ENCODE measurements at regions not wholly inside any gene's neighbourhood (a gene's known extent, or its start where the extent isn't known, plus 50 kb on each side); places are given as distances from the start of the nearest gene placed in this dataset.
"Not testable (repeated sequence)": the region's sequence is repeated elsewhere in the genome, so short reads cannot be mapped to it uniquely, and the experiment has no call there.

GRCh38 chr7:38331853-38332595, 58.6 kb upstream of the TARP start:
- H3K27me3 ChIP-seq (replicated peaks); DNase-seq; in situ Hi-C loops (cut with HindIII; ENCODE audit: low pct_ligation_motif_present, low sequenced_read_pairs); H3K4me3 ChIP-seq (ENCODE audit: low read depth, low read length); H3K36me3 ChIP-seq (replicated peaks); H3K27ac ChIP-seq: not testable (repeated sequence)

GRCh38 chr7:38330861-38331621, 57.6 kb upstream of the TARP start:
- Histone ChIP-seq H3K27ac (no peak overlapping the region), H3K36me3 (replicated peaks) (no peaks in the 10 kb centered on the region), H3K27me3 (replicated peaks) (no peaks in the 10 kb centered on the region), H3K4me3 (ENCODE audit: low read depth, low read length) (no peak overlapping the region)
- in situ Hi-C loops (cut with HindIII; ENCODE audit: low pct_ligation_motif_present, low sequenced_read_pairs) = no loop called here
- no peak for DNase-seq
- peak; percentile 40 for TF ChIP-seq CTCF (IDR thresholded peaks at IDR 0.05; ENCODE audit: low read depth, low read length, missing control alignments)

GRCh38 chr7:38330039-38330438, 56.6 kb upstream of the TARP start:
- H3K4me3 ChIP-seq (ENCODE audit: low read depth, low read length) = no peak overlapping the region
- DNase-seq = no peak
- no peak for TF ChIP-seq CTCF (IDR thresholded peaks at IDR 0.05; ENCODE audit: low read depth, low read length, missing control alignments)
- H3K27ac ChIP-seq = no peak overlapping the region
- no peaks in the 10 kb centered on the region for H3K27me3 ChIP-seq (replicated peaks)
- in situ Hi-C loops (cut with HindIII; ENCODE audit: low pct_ligation_motif_present, low sequenced_read_pairs) = no loop called here
- no peaks in the 10 kb centered on the region for H3K36me3 ChIP-seq (replicated peaks)

- Histone ChIP-seq H3K36me3 (replicated peaks) (no peaks in the 10 kb centered on the region), H3K4me3 (ENCODE audit: low read depth, low read length) (no peak overlapping the region), H3K27ac (no peak overlapping the region), H3K27me3 (replicated peaks) (no peaks in the 10 kb centered on the region)
- TF ChIP-seq CTCF (IDR thresholded peaks at IDR 0.05; ENCODE audit: low read depth, low read length, missing control alignments) = no peak
- DNase-seq = no peak
- in situ Hi-C loops (cut with HindIII; ENCODE audit: low pct_ligation_motif_present, low sequenced_read_pairs) = no loop called here
Measured at GRCh38 chr7:38329340-38329739, 55.9 kb upstream of the TARP start.

- no peak for TF ChIP-seq CTCF (IDR thresholded peaks at IDR 0.05; ENCODE audit: low read depth, low read length, missing control alignments)
- in situ Hi-C loops (cut with HindIII; ENCODE audit: low pct_ligation_motif_present, low sequenced_read_pairs) = no loop called here
- no peak overlapping the region for H3K27ac ChIP-seq
Measured at GRCh38 chr7:38328814-38329213, 55.4 kb upstream of the TARP start.

GRCh38 chr7:38327637-38328036, 54.2 kb upstream of the TARP start:
- H3K27ac ChIP-seq = no peak overlapping the region
- in situ Hi-C loops (cut with HindIII; ENCODE audit: low pct_ligation_motif_present, low sequenced_read_pairs) = no loop called here

More at GRCh38 chr7:38328814-38329213, 55.4 kb upstream of the TARP start:
- H3K36me3 ChIP-seq (replicated peaks) = no peaks in the 10 kb centered on the region
- H3K27me3 ChIP-seq (replicated peaks) = no peaks in the 10 kb centered on the region
- no peak overlapping the region for H3K4me3 ChIP-seq (ENCODE audit: low read depth, low read length)
- DNase-seq = no peak

More at GRCh38 chr7:38327637-38328036, 54.2 kb upstream of the TARP start:
- TF ChIP-seq CTCF (IDR thresholded peaks at IDR 0.05; ENCODE audit: low read depth, low read length, missing control alignments) = no peak
- DNase-seq = no peak
- no peaks in the 10 kb centered on the region for H3K27me3 ChIP-seq (replicated peaks)
- no peaks in the 10 kb centered on the region for H3K36me3 ChIP-seq (replicated peaks)
- H3K4me3 ChIP-seq (ENCODE audit: low read depth, low read length) = no peak overlapping the region
